Body of pancreas (tissue), 4 donors: ENCODE measurements at regions not wholly inside any gene's neighbourhood (a gene's known extent, or its start where the extent isn't known, plus 50 kb on each side); places are given as distances from the start of the nearest gene placed in this dataset.

Source experiments
- ATAC-seq: fragments of 150-250 bp; one replicate; pipeline ENCODE4 v1.9.1; 2016
- DNase-seq, 4 donors: peaks; one replicate each; pipeline ENCODE4 v3.0.0-alpha.2; 2019
- H3K27ac ChIP-seq, 4 donors: fragments of 200-600 bp; sonication (generic); 1 replicate in 3 of 4; 2 replicates in 1 of 4; pipeline versions ENCODE4 v1.5.1 to v1.6.1; 2016 to 2019; ENCODE audit warnings: mild to moderate bottlenecking in 1 of 4, mixed read lengths in 1 of 4, moderate library complexity in 1 of 4
- H3K27me3 ChIP-seq, 2 donors: fragments of 200-600 bp; sonication (generic); one replicate each; pipeline ENCODE4 v1.6.0; 2016; ENCODE audit warnings: mild to moderate bottlenecking in 1 of 2
- H3K36me3 ChIP-seq, 2 donors: fragments of 200-600 bp; sonication (generic); replicated peaks in 1 of 2; 2 replicates each; pipeline ENCODE4 v1.5.1; 2016; ENCODE audit warnings: low read depth in 2 of 2; ENCODE audit not compliant: insufficient read depth in 1 of 2
- H3K4me1 ChIP-seq: fragments of 200-600 bp; sonication (generic); one replicate; pipeline ENCODE4 v1.6.0; 2016
- H3K4me3 ChIP-seq, 2 donors: fragments of 200-600 bp; sonication (generic); 1 replicate in 1 of 2; 2 replicates in 1 of 2; pipeline ENCODE4 v1.5.1; 2016 to 2019
- H3K9me3 ChIP-seq, 3 donors: fragments of 200-600 bp; sonication (generic); 1 replicate in 2 of 3; 2 replicates in 1 of 3; pipeline ENCODE4 v1.5.1; 2016
- CTCF ChIP-seq, 7 experiments: fragments of 450-650 bp in 4 of 7; fragments of 200-600 bp in 3 of 7; sonication (generic) in 3 of 7; IDR thresholded peaks; one replicate each; pipeline ENCODE4 v1.5.1; 2016 to 2019; ENCODE audit warnings: antibody characterized with exemption in 7 of 7
- POLR2A ChIP-seq, 3 donors: fragments of 450-650 bp; IDR thresholded peaks; one replicate each; pipeline ENCODE4 v1.6.1; 2016; ENCODE audit warnings: antibody characterized with exemption in 3 of 3, mild to moderate bottlenecking in 2 of 3
- WGBS, 2 donors: methylation state at CpG; one replicate each; pipeline ENCODE4 v1.1.5; 2017; 5-methylcytosine and 5-hydroxymethylcytosine counted together
- intact Hi-C: fragments of 100-400 bp; cut with DNase I; formaldehyde crosslinking; loops from one replicate; pipeline ENCODE4 v1.15.1; 2023

GRCh38 chr9:107176436-107177151 lies 106.5 kb upstream of the RAD23B start:
- Histone ChIP-seq H3K27me3 (no peaks in the 10 kb centered on the region), H3K36me3 (no peaks in the 10 kb centered on the region), H3K27ac (no peak overlapping the region), H3K4me1 (no peaks in the 10 kb centered on the region), H3K4me3 (no peak overlapping the region), H3K9me3 (no peaks in the 10 kb centered on the region)
- ATAC-seq (no peak), DNase-seq (no peak)
- intact Hi-C loops: no loop called here
- 82 to 88% methylated on average over 12 of the region's 12 CpGs for WGBS, 2 donors
- no peak for TF ChIP-seq POLR2A (IDR thresholded peaks at IDR 0.05)
- no peak for TF ChIP-seq CTCF (IDR thresholded peaks at IDR 0.05)

DNA sequence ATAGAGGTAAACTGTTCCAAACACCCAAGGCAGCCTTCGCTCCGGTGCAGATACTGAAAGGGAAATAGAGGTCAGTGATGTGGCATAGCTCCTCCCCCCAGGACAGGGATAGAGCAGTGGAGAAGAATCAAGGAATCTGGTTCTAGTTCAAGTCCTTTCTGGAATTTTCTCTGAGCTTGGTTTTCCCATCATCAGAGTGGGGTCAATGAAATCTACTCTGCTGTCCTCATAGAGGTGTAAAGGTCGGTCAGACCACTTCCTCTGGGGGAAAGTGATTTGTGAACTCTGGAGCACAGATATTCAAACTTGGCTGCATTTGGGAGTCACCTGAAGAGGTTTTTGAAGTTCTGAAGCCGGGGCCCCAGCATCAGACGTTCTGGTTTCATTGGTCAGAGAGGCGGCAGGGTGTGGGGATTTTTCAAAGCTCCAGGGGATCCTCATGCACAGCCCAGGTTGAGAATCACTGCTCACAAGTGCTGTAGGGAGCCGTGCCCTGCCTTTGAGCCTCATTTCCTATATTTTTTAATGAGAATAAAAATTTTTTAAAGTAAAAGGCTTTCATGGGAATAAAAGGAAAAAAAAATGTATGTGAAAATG lies 105.7 kb upstream of the RAD23B start:
- TF ChIP-seq POLR2A (IDR thresholded peaks at IDR 0.05) (no peak), CTCF (IDR thresholded peaks at IDR 0.05) (no peak)
- intact Hi-C loops: no loop called here
- H3K27ac ChIP-seq: no peak overlapping the region
- 73 to 86% methylated on average over 7 of the region's 7 CpGs for WGBS, 2 donors
- no peak overlapping the region for H3K4me3 ChIP-seq
- no peaks in the 10 kb centered on the region for H3K36me3 ChIP-seq
- ATAC-seq (no peak), DNase-seq (no peak)
- H3K9me3 ChIP-seq: no peaks in the 10 kb centered on the region
- H3K4me1 ChIP-seq: no peaks in the 10 kb centered on the region
- no peaks in the 10 kb centered on the region for H3K27me3 ChIP-seq

DNA sequence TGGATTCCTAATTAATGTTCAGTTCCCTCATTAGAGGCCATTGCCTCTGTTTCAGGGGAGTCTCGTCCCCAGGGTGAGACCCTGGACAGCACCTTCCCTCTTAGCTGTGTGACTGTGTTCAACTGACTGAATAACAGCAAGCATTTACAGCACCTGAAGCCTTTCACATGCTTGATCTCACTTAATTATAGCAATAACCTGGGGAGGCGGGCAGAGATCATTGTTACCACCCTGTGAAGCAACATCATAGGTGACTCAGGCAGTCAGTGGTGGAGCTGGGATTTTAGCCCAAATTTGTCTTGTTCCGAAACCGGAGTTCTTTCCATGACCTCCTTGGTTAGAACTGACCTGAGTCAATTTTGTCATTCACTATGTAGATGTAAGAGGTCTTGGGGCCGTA lies 105.2 kb upstream of the RAD23B start:
- DNase-seq (no peak), ATAC-seq (no peak)
- 73 to 79% methylated on average over 5 of the region's 5 CpGs for WGBS, 2 donors
- no peaks in the 10 kb centered on the region for H3K4me1 ChIP-seq
- no peaks in the 10 kb centered on the region for H3K36me3 ChIP-seq
- H3K4me3 ChIP-seq: no peak overlapping the region
- TF ChIP-seq CTCF (IDR thresholded peaks at IDR 0.05) (no peak), POLR2A (IDR thresholded peaks at IDR 0.05) (no peak)
- no peak overlapping the region for H3K27ac ChIP-seq
- intact Hi-C loops: no loop called here
- no peaks in the 10 kb centered on the region for H3K27me3 ChIP-seq
- H3K9me3 ChIP-seq: no peaks in the 10 kb centered on the region

- WGBS, 2 donors: 49% methylated on average over 3 of the region's 3 CpGs
- Histone ChIP-seq H3K27ac (no peak overlapping the region), H3K36me3 (no peaks in the 10 kb centered on the region), H3K27me3 (no peaks in the 10 kb centered on the region), H3K4me1 (no peaks in the 10 kb centered on the region), H3K9me3 (no peaks in the 10 kb centered on the region), H3K4me3 (no peak overlapping the region)
- ATAC-seq (no peak), DNase-seq (no peak)
- intact Hi-C loops: no loop called here
- TF ChIP-seq CTCF (IDR thresholded peaks at IDR 0.05): no peak
- no peak for TF ChIP-seq POLR2A (IDR thresholded peaks at IDR 0.05)
Measured at GRCh38 chr9:107178293-107178692, 104.8 kb upstream of the RAD23B start.

- no peak overlapping the region for H3K4me3 ChIP-seq
- no peaks in the 10 kb centered on the region for H3K27me3 ChIP-seq
- H3K36me3 ChIP-seq: no peaks in the 10 kb centered on the region
- TF ChIP-seq CTCF (IDR thresholded peaks at IDR 0.05): no peak
- TF ChIP-seq POLR2A (IDR thresholded peaks at IDR 0.05): no peak
- ATAC-seq (no peak), DNase-seq (no peak)
- H3K4me1 ChIP-seq: no peaks in the 10 kb centered on the region
- H3K9me3 ChIP-seq: no peaks in the 10 kb centered on the region
- intact Hi-C loops: no loop called here
- WGBS, 2 donors: 68 to 79% methylated on average over 1 of the region's 1 CpG
- no peak overlapping the region for H3K27ac ChIP-seq
Measured at GRCh38 chr9:107180206-107180605, 102.9 kb upstream of the RAD23B start.
